ENCODE measurements at regions not wholly inside any gene's neighbourhood (a gene's known extent, or its start where the extent isn't known, plus 50 kb on each side); places are given as distances from the start of the nearest gene placed in this dataset.

DNA sequence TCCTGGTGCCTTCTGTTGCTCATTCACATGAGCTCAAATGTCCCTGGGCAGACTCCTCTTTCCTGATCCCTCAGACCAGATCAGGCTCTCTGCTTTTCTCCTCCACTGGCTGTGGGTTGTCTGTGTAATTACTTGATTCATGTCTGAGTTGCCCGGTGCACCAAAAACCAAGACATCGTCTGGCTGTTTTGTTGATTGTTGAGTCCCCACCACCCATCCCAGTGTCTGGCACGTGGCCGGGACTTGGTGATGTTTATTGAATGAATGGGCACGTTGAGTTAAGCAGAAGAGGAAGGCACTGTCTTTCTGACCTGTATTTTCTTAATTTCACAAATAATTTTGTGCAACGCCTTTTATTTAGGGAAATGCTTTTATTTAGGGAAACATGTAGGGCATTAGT is 499.1 kb upstream of the HS6ST1 start:
- DNase-seq (ENCODE audit: low read depth): no peak

DNA sequence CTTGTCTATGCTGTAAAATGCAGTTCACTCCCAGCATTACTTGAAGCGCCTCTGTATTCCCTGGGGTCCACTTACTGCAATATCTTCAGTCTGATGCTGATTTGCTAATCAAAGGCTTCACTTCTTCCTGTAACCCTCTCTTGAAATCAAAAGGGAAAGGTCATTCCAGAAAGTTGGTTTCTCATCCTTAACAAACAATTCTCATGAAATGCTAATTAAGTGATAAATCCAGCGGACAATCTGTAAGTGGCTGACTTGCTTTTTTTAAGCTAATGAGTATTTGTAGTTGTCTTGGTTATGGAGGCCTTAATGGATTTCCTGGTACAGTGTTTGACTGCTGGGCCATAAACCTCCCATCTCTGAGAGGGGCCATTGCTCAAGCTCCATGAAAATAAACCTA is 499.6 kb upstream of the HS6ST1 start:
- DNase-seq (ENCODE audit: low read depth): no peak

- no peak for DNase-seq (ENCODE audit: low read depth)
These were observed 500.2 kb upstream of the HS6ST1 start for GRCh38 chr2:128818704-128819491.

DNA sequence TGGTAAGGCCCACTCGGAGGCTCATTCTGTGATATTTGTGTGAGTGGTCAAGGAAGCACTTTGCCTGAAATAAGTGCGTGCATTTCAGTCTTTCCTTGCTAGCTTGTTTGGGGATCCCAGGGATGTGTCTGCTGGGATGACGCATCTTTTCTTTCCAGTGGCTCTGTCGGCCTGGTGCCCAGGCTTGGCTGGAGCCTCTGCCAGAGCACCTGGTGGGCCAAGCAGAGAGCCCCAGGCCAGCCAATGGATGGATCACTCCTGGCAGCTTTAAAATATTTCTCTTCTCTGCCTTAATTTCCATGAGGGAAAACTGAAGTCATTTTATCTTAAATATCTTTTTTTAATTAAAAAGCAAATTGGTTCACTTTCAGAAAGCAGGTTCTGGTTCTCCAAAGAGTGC is 501.8 kb upstream of the HS6ST1 start:
- DNase-seq (ENCODE audit: low read depth): no peak

- DNase-seq (ENCODE audit: low read depth): no peak
These were observed 502.3 kb upstream of the HS6ST1 start for GRCh38 chr2:128821010-128821409.

GRCh38 chr2:128832946-128833663 is 514.4 kb upstream of the HS6ST1 start:
- no peak for DNase-seq (ENCODE audit: low read depth)

DNA sequence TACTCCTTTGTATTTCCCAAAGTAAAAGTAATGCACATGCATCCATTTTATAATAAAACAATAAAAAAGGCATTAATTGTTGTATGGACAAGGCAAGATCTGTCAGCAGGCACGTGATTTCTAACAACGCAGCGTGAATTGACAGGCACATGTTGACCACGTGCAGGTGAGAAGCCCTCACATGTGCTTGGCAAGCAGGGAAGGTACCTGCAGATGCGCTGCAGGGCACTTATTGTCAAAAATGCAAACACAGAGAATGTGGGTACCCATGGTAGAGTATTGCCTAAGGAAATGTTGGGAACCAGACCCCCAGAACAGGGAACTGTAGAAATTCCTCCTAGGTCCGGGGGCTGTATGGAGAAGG is 515.0 kb upstream of the HS6ST1 start:
- DNase-seq (ENCODE audit: low read depth): no peak

- DNase-seq (ENCODE audit: low read depth): no peak
These were observed 515.7 kb upstream of the HS6ST1 start for GRCh38 chr2:128834207-128834879.

DNA sequence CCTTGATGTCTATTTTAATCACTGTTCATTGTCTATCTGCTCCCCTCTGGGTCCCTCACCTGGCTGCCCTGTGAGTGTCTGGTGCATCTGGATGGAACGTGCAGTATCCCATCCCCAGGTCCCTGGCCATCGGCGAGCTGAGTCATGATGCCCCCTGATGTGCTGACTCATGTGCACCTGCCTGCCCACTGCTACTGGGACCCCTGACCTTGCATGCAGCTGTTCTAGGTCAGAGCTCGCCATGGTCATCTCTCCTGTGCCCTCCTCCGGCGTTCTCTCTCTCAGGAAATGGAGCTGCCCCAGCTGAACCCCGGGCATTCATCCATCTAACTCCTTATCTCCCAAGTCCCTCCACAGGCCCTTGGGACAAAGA is 516.2 kb upstream of the HS6ST1 start:
- DNase-seq (ENCODE audit: low read depth): no peak

DNA sequence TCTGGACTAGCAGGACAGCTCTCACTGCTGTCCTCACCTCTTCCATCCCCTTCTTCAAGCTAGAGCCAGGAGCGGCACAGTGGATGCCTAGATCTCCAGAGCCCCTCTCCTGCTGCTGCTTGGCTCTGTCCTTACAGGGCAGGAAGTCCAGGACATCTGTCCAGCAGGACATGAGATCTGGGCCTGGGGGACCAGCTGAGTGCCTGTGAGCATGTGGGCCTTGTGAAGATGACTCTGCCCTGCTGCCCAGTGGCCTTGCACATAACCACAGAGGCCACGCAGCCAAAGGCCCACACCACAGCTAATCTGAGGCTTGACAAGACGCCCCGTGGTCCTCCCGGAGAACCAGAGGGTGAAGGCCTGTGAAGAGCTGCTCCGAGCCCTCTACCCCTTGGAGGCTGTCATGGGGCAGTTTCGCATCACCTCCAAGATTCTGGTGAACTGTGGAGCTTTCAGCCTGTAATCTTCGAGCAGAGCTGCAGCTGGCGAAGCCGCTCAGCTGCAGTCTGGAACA is 516.7 kb upstream of the HS6ST1 start:
- DNase-seq (ENCODE audit: low read depth): no peak

DNA sequence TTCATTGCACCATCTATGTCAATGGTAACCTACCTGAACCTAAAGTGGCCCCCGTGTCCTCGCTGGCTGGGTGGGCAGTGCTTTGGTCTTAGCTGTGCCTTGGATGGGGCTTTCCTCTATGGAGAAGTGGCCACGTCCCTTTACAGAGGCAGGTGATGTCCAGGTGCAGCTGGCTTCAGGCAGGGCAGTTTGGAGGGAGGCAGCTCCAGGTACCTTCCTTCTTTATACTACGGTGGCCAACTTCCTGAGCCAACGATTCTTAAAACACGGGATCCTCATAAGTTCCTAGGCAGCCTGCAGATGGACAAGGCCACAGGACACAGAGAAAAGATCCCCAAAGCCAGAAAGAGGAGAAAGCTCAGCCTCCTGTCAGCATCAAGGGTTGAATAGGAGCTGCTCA is 517.3 kb upstream of the HS6ST1 start:
- DNase-seq (ENCODE audit: low read depth): no peak

DNA sequence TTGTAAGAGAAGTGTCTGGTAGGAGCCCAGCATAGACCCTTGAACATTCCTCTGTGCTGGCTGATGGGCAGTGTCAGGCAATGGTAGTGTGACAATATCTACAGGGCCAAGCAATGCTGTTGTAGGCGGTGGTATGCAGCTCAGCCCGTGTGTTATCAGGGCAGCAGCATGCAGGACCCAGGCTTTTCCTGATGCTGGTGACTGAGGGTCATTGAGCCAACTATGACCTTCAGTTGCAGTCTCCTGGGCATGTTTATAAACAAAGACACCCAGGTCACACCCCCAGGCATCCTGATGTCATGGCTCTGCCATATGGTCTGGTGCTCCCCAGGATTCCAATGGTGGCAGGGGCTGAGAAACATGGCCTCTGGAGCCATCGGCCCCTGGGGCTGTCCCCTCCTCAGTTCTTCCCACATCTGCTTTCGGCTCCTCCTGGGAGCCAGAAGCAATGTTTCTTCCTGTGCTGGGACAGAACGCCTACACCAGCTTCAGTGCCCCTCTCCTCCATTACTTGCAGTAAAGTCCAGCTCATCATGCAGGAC is 518.0 kb upstream of the HS6ST1 start:
- DNase-seq (ENCODE audit: low read depth): no peak

GRCh38 chr2:128838244-128838643 is 519.6 kb upstream of the HS6ST1 start:
- no peak for DNase-seq (ENCODE audit: low read depth)

GRCh38 chr2:128841803-128842202 is 523.1 kb upstream of the HS6ST1 start:
- DNase-seq (ENCODE audit: low read depth): no peak

- no peak for DNase-seq (ENCODE audit: low read depth)
These were observed 548.6 kb upstream of the HS6ST1 start for GRCh38 chr2:128867311-128867710.

DNA sequence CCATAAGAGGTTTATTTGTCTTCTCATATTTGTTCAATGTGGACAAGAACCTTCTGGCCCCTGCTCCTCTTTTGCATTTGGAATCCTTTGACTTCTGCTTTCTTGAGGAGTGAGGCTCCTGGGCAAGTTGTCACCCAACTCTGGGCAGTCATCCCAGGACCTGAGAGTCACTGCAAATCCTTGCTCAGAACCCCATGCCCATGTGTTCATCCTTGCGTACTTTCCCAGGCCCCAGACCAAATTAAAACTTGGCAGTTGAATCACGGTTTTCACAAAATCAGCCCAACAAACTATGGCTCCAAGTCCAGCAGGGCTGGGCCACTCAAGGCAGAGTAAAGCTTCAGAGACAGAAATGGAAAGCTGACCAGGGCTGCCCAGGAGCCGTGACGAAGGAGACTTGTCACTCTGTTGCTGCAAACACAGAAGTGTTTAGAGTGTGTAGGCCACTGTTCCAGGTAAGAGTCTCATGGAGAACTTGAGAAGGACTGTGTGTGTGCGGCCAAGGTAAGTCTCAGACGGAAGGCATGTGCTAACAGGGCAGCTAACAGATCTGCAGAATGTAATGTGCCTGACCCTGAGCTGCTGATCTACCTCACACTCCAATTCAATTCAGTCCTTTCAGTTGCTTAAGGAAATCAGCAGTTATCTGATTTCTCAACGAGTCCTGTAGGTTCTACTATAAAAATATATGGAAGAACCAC is 549.4 kb upstream of the HS6ST1 start:
- DNase-seq (ENCODE audit: low read depth): no peak

DNA sequence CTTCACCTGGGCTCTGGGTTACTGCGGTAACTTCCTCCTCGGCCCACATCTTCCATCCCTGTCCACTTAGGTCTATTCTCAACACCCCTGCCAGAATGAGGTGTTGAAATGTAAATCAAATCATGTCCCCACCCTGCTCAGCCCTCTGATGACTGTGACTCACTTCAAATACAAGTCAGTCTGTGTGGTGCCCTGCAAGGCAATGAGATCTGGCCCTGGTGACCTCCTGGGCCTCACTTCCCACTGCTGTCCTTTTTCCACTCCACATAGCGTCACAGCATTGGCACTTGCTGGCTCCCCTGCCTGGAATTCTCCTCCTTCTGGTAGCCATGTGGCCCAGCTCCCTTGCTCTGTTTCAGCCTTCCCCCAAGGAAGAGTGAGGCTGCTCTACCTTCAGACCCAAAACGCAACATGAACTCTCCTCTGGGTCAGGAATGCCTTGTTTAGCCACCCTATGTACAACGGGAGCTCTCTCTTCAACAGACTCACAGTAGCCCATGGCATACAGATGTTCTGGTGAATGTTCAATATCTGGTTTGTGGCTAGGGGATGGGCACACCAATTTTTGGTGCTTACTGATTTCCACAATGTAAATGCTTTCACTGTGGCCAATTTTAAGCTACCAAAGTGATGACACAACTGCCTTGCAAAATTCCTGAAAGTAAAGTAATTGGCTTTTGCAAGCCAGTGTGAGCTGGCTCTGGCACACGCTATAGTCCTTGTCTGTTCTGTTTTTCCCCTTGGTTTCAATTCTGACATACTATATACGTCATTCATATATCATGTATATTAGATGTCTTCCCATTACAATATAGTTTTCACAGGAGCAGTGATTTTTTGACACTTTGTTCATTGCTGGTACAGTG is 550.3 kb upstream of the HS6ST1 start:
- no peak for DNase-seq (ENCODE audit: low read depth)

- DNase-seq (ENCODE audit: low read depth): no peak
These were observed 555.9 kb upstream of the HS6ST1 start for GRCh38 chr2:128874608-128875007.

DNA sequence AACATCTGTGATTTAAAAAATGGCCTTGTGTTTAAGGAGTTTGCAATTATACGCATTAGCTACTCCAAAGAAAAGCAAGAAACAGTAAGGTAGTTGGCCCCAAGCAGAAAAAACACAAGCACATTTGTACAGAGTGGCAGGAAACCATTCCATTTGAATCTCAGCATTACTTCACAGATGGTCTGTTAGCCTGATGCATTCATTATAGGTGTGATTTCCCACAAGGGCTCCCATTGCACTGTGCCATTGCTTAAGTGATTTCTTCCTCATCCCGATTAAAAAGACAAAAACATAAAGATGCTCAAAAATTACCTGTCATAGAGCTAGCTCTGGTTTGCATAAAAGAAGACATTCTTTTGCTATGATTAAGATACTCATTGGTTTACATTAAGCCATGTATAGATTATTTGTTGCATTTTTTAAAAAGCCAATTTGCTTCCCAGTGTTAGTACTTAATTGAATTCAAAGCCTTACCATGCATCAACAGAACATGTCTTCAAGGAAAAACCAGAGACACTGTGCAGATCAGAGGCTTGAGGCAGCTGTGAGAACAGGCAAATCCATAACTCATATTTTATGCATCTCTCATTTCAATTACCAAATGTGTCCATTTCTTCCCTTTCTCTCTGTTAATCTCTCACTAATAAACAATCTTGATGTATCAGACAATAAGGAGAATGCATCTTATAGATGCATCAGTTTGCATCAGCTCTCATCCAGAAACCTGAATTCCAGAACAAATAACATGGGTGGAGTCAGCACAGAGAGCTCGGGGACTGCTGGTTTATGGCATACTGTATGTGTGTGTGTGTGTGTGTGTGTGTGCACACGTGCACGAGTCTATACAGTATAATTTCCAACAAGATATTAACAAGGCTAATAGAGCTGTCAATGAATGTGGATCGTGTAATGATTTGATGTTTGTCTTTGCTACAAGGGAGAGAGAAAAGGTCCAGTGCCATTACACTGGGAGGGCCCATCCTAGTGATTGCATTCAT is 558.6 kb upstream of the HS6ST1 start:
- DNase-seq (ENCODE audit: low read depth): no peak

DNA sequence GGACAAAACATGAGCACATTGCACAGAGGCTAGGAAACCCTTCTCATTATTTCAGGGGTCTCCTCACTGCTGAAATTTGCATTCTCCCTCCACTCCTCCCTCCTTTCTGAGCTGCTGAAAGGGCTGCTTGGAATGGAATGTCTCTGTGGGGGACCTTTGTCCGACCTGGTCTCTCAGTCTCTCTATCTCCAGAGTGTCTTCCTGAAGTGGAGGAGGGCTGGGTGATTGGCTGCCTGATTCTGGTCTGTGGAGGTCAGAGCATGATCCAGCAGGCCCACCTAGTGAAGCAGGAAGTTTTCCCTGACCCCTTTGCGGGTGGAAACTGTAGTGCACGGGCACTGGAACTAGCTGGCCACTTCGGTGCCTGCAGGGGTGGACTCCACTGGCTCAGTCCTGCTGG is 560.5 kb upstream of the HS6ST1 start:
- DNase-seq (ENCODE audit: low read depth): no peak
